ENCODE measurements at regions not wholly inside any gene's neighbourhood (a gene's known extent, or its start where the extent isn't known, plus 50 kb on each side); places are given as distances from the start of the nearest gene placed in this dataset.
"Not testable (repeated sequence)": the region's sequence is repeated elsewhere in the genome, so short reads cannot be mapped to it uniquely, and the experiment has no call there.

GRCh38 chr4:60463857-60464502 lies 736.1 kb upstream of the ADGRL3 start:
- no peak for DNase-seq (ENCODE audit: low spot score in 2 of 2)
- 64 to 68% methylated on average over 4 of the region's 4 CpGs for WGBS, 2 donors
- TF ChIP-seq, protein P1, sequence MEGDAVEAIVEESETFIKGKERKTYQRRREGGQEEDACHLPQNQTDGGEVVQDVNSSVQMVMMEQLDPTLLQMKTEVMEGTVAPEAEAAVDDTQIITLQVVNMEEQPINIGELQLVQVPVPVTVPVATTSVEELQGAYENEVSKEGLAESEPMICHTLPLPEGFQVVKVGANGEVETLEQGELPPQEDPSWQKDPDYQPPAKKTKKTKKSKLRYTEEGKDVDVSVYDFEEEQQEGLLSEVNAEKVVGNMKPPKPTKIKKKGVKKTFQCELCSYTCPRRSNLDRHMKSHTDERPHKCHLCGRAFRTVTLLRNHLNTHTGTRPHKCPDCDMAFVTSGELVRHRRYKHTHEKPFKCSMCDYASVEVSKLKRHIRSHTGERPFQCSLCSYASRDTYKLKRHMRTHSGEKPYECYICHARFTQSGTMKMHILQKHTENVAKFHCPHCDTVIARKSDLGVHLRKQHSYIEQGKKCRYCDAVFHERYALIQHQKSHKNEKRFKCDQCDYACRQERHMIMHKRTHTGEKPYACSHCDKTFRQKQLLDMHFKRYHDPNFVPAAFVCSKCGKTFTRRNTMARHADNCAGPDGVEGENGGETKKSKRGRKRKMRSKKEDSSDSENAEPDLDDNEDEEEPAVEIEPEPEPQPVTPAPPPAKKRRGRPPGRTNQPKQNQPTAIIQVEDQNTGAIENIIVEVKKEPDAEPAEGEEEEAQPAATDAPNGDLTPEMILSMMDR (IDR thresholded peaks at IDR 0.05): no peak
- no peak for TF ChIP-seq POLR2A (IDR thresholded peaks at IDR 0.05)
- no peak overlapping the region for H3K4me3 ChIP-seq (ENCODE audit: low read depth, poor library complexity, severe bottlenecking)
- intact Hi-C loops (cut with DNase I; ENCODE audit: low total_unique reads): no loop called here

GRCh38 chr4:60482921-60483351 lies 717.2 kb upstream of the ADGRL3 start:
- DNase-seq (ENCODE audit: low spot score in 2 of 2): no peak
- intact Hi-C loops (cut with DNase I; ENCODE audit: low total_unique reads): no loop called here
- no peak for TF ChIP-seq POLR2A (IDR thresholded peaks at IDR 0.05)
- TF ChIP-seq, protein P1 (IDR thresholded peaks at IDR 0.05): no peak
- 31 to 45% methylated on average over 2 of the region's 2 CpGs for WGBS, 2 donors
- H3K4me3 ChIP-seq (ENCODE audit: low read depth, poor library complexity, severe bottlenecking): no peak overlapping the region

- TF ChIP-seq, protein P1 (IDR thresholded peaks at IDR 0.05): no peak
- no peak for TF ChIP-seq POLR2A (IDR thresholded peaks at IDR 0.05)
- 36 to 47% methylated on average over 3 of the region's 3 CpGs for WGBS, 2 donors
- DNase-seq (ENCODE audit: low spot score in 2 of 2): no peak
- H3K4me3 ChIP-seq (ENCODE audit: low read depth, poor library complexity, severe bottlenecking): no peak overlapping the region
- intact Hi-C loops (cut with DNase I; ENCODE audit: low total_unique reads): no loop called here
Measured at GRCh38 chr4:60485276-60485675, 714.9 kb upstream of the ADGRL3 start.

- DNase-seq (ENCODE audit: low spot score in 2 of 2); H3K4me3 ChIP-seq (ENCODE audit: low read depth, poor library complexity, severe bottlenecking); intact Hi-C loops (cut with DNase I; ENCODE audit: low total_unique reads): not testable (repeated sequence)
- WGBS, 2 donors: 61 to 67% methylated on average over 3 of the region's 3 CpGs
Measured at GRCh38 chr4:60487118-60487761, 712.9 kb upstream of the ADGRL3 start.

- TF ChIP-seq, protein P1 (IDR thresholded peaks at IDR 0.05): no peak
- no peak for TF ChIP-seq POLR2A (IDR thresholded peaks at IDR 0.05)
- H3K4me3 ChIP-seq (ENCODE audit: low read depth, poor library complexity, severe bottlenecking): no peak overlapping the region
- intact Hi-C loops (cut with DNase I; ENCODE audit: low total_unique reads): no loop called here
- 83 to 88% methylated on average over 1 of the region's 1 CpG for WGBS, 2 donors
- DNase-seq (ENCODE audit: low spot score in 2 of 2): no peak
Measured at GRCh38 chr4:60500810-60501209, 699.3 kb upstream of the ADGRL3 start.

DNA sequence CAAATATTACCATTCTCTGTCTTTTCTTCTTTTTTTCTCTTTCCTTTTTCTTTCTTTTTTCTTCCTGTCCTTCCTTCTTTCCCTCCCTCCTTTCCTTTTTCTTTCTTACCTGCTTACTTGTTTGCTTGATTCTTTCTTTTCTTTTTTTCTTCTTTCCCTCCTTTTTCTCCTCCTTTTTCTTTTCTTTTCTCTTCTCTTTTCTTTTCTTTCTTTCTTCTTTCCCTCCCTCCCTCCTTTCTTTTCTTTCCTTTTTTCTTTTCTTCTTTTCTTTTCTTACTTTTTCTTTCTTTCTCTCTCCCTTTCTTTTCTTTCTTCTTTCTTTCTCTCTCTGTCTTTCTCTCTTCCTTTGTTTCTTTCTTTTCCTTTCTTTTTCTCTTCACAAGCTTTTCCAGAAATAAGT lies 697.4 kb upstream of the ADGRL3 start:
- intact Hi-C loops (cut with DNase I; ENCODE audit: low total_unique reads): no loop called here
- TF ChIP-seq, protein P1 (IDR thresholded peaks at IDR 0.05): no peak
- no peak for TF ChIP-seq POLR2A (IDR thresholded peaks at IDR 0.05)
- no peak overlapping the region for H3K4me3 ChIP-seq (ENCODE audit: low read depth, poor library complexity, severe bottlenecking)
- no peak for DNase-seq (ENCODE audit: low spot score in 2 of 2)

Measured in lower leg skin (tissue), 4 donors.